Ishikawa (cell line): ENCODE measurements at regions not wholly inside any gene's neighbourhood (a gene's known extent, or its start where the extent isn't known, plus 50 kb on each side); places are given as distances from the start of the nearest gene placed in this dataset.

Experiments
- CREB1 ChIP-seq: IDR thresholded peaks from 2 replicates; pipeline ENCODE4 v1.6.1; 2012; ENCODE audit warnings: low read depth
- EP300 ChIP-seq: IDR thresholded peaks from 2 replicates; pipeline ENCODE4 v1.6.1; 2012; ENCODE audit warnings: borderline replicate concordance
- FOXM1 ChIP-seq: IDR thresholded peaks from 2 replicates; pipeline ENCODE4 v1.6.1; 2012; ENCODE audit warnings: low read depth, borderline replicate concordance
- RAD21 ChIP-seq: IDR thresholded peaks from 2 replicates; pipeline ENCODE4 v1.6.1; 2012; ENCODE audit warnings: low read depth
- REST ChIP-seq: IDR thresholded peaks from 2 replicates; pipeline ENCODE4 v1.6.1; 2012; ENCODE audit warnings: low read depth, mild to moderate bottlenecking
- TAF1 ChIP-seq: IDR thresholded peaks from 2 replicates; pipeline ENCODE4 v1.6.1; 2012; ENCODE audit warnings: low read depth, mild to moderate bottlenecking
- TCF12 ChIP-seq: IDR thresholded peaks from 2 replicates; pipeline ENCODE4 v1.6.1; 2012; ENCODE audit warnings: low read depth
- TEAD4 ChIP-seq: IDR thresholded peaks from 2 replicates; pipeline ENCODE4 v1.6.1; 2012
- USF1 ChIP-seq: IDR thresholded peaks from 2 replicates; pipeline ENCODE4 v1.6.1; 2012
- YY1 ChIP-seq: IDR thresholded peaks from 2 replicates; pipeline ENCODE4 v1.6.1; 2012; ENCODE audit warnings: low read depth
- ZBTB7A ChIP-seq: IDR thresholded peaks from 2 replicates; pipeline ENCODE4 v1.6.1; 2012; ENCODE audit warnings: low read depth
- TF ChIP-seq, protein P1 (sequence below): IDR thresholded peaks from 2 replicates; pipeline ENCODE4 v1.6.1; 2012

GRCh38 chr3:20743553-20744321 is 557.7 kb upstream of the SGO1 start:
- TF ChIP-seq CREB1: no peak
- TF ChIP-seq, protein P1, sequence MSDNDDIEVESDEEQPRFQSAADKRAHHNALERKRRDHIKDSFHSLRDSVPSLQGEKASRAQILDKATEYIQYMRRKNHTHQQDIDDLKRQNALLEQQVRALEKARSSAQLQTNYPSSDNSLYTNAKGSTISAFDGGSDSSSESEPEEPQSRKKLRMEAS: no peak
- no peak for TF ChIP-seq EP300
- TF ChIP-seq REST: no peak
- no peak for TF ChIP-seq FOXM1
- no peak for TF ChIP-seq TAF1
- TF ChIP-seq RAD21: no peak
- TF ChIP-seq TEAD4: no peak
- TF ChIP-seq USF1: no peak
- no peak for TF ChIP-seq ZBTB7A
- no peak for TF ChIP-seq YY1
- TF ChIP-seq TCF12: no peak
